NOMO-1 treated with DMSO at 0.1 percent for 48 hours (cell line): ENCODE measurements at regions not wholly inside any gene's neighbourhood (a gene's known extent, or its start where the extent isn't known, plus 50 kb on each side); places are given as distances from the start of the nearest gene placed in this dataset.
"Not testable (repeated sequence)": the region's sequence is repeated elsewhere in the genome, so short reads cannot be mapped to it uniquely, and the experiment has no call there.

Experiments
- DNase-seq: peaks from one replicate; lab custom pipeline; 2025; ENCODE audit not compliant: unreplicated experiment; lab: John Stamatoyannopoulos, UW

- no peak for DNase-seq
Observed at GRCh38 chrX:7640392-7640791, 202.6 kb upstream of the VCX start.

DNA sequence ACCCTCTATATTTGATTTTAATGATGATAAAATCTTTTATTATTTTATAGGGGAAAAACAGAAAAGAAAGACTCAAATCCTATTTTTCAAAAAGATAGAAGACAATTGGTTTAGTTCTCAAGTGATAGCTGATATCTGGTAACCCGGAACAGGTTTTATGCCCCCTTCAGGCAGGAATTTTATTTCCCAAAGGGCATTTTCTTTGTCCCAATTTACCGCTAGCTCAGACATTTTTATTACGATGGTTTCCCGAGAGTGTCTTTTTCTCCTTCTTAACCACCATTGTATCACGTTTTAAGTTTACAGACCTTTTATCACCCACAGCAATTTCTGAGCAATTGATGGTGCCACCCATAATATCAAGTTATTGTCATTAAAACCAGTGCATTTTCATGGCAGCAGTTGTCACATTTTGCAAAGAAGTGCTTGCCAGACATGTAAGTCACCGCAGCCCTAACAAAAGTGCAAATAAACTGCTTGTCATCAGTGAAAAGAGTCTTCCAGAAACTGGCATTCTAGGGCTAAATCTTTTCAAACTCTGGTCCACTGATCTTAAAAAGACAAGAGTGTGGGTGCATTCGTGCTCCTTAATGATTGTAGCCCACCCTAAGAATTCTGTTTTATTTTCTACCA, 204.8 kb upstream of the VCX start:
- no peak for DNase-seq

DNA sequence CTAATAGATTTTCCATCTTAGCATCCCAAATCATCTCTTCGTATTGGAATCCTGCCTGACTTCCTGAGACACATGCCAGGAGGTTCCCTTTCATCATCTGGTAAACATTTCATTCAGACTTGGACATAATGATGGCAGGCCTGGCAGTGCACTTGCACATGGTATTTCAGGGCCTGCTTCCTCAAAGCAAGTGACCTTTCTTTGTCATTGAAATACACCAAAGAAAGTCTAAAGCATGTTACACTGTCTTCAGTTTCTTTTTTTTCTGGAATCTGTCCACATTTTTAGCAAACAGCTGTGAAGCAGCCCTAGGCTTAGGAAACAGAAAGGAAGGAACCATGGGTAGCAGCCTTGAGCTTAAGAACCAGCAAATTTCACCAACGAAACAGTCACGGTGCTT, 205.9 kb upstream of the VCX start:
- DNase-seq: no peak

GRCh38 chrX:7635604-7636003, 207.4 kb upstream of the VCX start:
- no peak for DNase-seq

- no peak for DNase-seq
Observed at GRCh38 chrX:7620560-7620959, 222.4 kb upstream of the VCX start.

GRCh38 chrX:7617994-7618393, 225.0 kb upstream of the VCX start:
- DNase-seq: no peak

DNA sequence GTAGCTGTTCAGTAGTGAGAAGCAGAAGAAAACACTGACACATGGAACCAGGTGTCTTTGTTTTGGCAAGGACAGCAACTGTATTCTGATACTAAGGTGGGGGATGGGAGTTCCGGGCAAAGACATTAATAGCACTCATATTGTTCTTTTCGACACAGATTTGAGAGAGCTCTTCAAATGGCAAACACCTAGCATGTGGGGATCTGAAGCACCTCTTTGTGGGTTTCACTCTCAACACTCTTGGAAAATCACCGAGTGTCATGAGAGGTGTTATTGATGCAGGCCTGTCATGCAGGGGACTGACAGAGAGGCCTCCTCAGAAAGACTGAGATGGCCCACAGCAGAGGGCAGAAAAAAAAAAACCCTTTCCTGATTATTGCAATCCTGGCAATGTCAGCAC, 228.4 kb upstream of the VCX start:
- DNase-seq: no peak

- DNase-seq: not testable (repeated sequence)
Observed at GRCh38 chrX:7608625-7609024, 234.3 kb upstream of the VCX start.

DNA sequence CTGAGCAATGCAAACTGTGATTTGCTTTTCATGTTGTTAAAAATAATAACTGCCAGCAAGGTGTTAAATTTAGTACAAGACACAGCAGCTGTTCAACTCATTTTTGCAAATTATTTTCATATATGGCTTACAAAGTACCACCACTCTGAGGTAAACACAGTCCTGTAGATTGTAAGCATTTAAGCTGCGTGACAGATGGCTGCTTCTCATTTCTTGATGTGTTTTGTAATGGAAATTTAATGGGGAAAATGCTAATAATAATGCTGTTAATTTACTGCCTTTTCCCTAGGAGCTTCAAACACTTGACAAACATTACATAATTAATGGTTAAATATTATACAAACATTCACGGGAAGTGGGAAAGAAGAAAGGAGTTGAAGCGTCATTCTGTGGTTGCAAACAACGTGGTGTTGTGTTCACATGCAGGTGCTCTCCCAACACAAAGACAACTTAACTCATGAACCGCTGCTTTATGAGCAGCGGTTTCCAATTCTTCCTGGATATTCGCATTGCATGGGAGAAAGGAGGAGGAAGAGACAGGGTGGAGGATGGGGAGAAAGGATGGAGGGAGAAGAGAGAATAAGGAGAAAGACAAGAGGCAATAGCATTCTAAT, 236.8 kb upstream of the VCX start:
- DNase-seq: no peak

GRCh38 chrX:7603387-7603786, 239.6 kb upstream of the VCX start:
- DNase-seq: no peak

GRCh38 chrX:7596822-7597221, 246.1 kb upstream of the VCX start:
- DNase-seq: no peak

DNA sequence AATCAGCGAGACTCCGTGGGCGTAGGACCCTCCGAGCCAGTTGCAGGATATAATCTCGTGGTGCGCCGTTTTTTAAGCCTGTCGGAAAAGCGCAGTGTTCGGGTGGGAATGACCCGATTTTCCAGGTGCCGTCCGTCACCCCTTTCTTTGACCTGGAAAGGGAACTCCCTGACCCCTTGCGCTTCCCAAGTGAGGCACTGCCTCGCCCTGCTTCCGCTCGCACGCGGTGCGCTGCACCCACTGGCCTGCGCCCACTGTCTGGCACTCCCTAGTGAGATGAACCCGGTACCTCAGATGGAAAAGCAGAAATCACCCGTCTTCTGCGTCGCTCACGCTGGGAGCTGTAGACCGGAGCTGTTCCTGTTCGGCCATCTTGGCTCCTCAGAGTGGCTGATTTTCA, 249.6 kb upstream of the VCX start:
- DNase-seq: not testable (repeated sequence)

DNA sequence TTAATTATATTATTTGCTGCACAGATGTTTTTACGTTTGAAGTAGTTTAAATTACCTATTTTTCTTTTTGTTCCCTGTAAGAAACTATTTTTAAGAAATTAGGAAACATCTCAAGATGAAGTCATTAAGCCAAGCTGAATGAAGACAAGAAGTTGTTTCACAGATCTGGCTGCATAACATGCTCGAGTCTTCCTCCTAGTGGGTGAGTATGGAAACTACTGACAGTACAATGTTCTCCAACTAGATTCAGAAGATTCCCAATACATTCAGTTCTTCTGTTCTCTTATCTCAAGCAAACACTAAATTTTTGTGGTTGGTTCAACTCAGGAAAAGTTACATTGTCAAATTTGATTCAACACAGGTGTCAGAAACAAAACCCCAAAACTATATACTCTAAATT, 256.8 kb upstream of the VCX start:
- DNase-seq: peak; percentile 39

DNA sequence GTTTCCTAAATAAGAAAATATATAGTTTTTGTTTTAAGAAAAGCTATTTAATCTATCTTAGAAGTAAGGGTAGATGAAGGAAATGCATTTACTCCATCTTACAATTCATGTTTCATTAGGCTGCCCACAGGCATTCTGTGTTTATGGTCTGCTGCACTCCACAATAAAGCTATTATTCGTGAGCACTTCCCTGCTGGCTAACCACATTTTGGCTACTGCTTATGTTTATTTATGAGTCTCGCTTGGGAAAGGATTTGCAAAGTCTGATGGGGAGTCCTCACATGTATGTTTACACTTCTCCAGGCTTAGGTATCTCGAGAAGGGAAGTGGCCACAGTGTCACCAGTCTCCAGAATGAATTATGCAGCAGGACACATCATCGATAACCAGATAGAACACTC, 260.8 kb upstream of the VCX start:
- no peak for DNase-seq

DNA sequence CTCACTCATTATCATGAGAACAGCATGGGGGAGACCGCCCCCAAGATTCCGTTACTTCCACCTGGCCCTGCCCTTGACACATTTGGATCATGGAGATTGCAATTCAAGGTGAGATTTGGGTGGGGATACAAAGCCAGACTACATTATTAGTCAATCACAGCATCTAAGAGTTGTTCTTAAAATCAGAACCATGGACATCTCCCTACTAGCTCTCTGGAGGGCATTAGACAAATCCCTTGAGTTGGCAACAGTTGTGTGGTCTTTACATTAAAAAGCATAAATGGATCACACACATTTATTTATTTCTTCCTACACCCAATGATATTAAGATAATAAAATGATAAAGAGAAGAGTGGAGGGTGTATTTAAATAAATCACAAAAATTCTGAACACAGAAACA, 262.8 kb upstream of the VCX start:
- no peak for DNase-seq

DNA sequence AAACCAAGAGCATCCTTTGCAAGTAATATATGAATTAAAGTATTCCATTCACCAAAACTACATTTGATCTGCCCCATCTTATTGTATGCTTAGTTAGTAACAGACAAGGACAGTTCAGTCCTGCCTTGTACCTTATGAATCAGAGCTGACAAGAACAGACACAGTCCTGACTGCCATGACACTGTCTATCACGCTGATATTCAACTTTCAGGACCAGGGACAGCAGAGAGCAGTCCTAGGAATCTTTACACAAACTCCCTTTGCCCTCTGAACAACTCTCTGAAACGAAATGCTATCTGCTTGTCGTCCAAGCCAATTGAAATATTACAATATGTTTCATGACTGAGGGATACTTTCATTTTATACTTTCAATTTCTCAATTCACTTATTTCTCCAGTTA, 268.6 kb upstream of the VCX start:
- no peak for DNase-seq

DNA sequence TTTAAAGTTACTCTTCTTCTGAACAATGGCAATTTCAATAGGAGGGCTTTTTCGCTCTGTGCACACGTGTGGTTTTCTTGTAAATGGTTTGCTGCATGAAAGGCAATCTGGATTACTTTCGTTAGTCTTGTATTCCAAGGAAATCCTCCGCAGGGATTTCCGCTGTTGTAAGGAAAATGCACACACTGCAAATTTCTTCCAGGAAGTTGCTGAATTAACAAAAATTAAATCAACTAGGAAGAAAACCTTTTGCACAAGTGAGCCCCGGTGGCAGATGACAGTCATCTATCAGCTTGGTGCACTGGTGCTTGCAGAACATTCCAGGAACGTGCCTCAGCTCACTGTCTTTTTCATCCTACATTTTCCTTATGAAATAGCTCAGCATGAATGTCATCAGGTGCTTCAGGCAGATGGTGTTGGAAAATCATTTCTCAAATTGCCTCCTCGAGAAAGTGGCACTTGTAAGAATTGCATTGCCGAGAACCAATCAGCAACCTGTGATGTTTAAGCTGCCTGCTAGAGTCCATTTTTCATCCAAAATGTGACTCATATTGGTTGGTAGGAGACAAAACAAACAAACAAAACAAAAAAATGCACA, 272.4 kb upstream of the VCX start:
- DNase-seq: no peak

DNA sequence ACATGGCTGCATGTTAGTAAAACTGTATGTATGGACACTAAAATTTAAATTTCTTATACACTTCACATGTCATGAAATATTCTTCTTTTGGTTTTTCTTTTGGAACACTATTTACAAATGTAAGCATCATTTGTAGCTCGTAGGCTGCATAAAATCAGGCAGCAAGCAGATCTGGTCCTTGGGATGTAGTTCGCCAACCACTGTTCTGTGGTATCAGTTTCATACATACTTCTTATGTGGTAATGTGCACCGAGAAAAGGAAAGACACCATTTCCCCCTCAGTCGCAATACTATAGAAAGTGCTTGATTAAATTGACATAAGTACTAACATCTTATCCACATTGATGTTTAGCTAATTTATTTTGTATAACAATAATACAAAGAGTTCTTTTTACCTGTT, 274.4 kb upstream of the VCX start:
- DNase-seq: no peak

GRCh38 chrX:7568130-7568529, 274.8 kb upstream of the VCX start:
- DNase-seq: no peak

DNA sequence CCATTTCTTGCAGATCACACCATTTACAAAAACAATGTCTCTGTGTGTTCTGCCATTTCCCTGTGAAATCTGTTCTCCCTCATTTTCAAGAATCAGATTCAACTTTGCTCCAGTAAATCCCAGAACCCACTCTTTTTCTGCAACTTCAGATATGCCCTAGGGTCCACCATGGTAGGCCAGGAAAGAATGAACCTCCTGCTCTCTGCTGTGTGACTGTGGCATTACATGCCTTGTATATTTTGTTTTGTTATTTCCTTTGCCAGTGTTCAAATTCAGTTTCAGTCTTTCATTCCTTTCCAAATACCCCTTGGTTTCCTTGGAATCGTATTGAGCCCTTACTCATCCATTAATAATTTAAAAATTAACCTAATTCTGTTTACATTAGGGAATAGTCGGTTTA, 290.2 kb upstream of the VCX start:
- no peak for DNase-seq

GRCh38 chrX:7546551-7547080, 296.4 kb upstream of the VCX start:
- DNase-seq: no peak

DNA sequence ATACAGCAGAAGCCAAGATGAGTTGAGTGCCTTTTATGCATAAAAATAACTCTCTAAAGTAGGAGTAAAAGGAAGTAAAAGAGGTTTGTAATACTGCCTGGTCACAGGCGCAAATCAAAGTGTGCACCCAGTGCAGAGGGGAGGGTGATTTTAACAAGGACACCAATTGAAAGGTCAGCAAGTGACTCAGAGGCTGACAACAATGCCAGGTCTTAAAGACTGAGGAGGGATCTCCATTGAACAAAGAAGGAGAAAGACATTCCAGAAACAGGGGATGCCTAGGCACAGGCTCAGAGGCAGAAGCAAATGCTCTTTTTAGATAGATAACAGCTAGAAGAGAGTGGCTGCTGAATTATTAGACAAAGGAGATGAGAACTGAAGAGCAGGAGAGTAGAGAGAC, 297.4 kb upstream of the VCX start:
- no peak for DNase-seq
